ENCODE measurements at regions not wholly inside any gene's neighbourhood (a gene's known extent, or its start where the extent isn't known, plus 50 kb on each side); places are given as distances from the start of the nearest gene placed in this dataset.

DNA sequence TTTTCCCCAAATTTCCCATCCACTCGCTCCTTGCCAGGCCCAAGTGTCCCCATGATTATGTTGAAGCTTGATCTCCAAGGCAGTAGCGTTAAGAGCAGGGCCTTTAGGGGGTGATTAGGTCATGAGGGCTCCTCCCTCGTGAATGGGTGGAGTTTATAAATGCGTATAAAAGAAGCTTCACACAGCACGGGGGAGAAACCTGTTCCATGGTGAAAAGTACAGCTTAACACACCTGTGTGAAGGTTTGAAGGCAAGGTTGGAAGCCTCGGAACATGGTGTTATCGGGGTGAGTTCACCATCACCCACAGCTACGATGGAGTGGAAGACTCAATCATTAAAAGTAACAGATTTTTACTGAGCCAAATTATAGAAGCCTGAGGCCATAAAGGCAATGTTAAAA is 137.4 kb upstream of the ALKAL2 start:
- ATAC-seq: peak; percentile 42

GRCh38 chr2:424306-425171 is 136.6 kb upstream of the ALKAL2 start:
- peak; percentile 68 for ATAC-seq

DNA sequence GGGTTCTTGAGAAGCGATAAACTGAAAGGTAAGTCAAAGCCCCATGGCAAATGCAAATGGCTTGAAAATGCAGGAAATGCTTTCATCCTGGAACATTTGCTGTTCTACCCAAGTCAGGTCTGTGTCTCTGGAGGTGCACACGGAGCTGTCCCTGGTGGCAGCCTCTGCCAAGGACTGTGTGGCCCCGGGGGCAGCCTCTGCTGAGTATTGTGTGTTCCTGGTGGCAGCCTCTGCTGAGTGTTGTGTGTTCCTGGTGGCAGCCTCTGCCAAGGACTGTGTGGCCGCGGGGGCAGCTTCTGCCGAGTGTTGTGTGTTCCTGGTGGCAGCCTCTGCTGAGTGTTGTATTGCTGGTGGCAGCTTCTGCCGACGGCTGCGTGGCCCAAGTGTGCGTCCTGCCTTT is 135.6 kb upstream of the ALKAL2 start:
- peak; percentile 38 for ATAC-seq

GRCh38 chr2:422676-423435 is 135.0 kb upstream of the ALKAL2 start:
- no peak for ATAC-seq

- ATAC-seq: no peak
Measured at GRCh38 chr2:421406-421805, 133.5 kb upstream of the ALKAL2 start.

GRCh38 chr2:419687-420317 is 131.9 kb upstream of the ALKAL2 start:
- no peak for ATAC-seq

DNA sequence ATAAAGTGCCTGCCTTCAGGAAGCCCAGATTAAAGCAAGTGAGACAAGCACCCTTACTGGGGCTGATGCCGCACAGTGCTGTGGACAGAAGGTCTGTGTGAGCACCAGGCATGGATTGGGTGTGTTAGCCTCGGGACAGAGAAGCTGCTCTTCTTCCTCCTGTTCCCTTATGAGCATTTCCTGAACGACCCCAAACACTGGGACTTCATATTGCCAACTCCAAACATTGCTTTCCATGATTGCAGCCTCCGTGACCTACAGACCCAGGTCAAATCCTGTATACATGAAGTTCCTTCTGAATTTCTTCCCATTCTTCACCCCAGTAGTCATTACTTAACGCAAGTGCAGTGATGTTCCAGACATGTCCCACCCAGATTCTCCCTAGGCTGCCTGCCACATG is 129.8 kb upstream of the ALKAL2 start:
- ATAC-seq: no peak

DNA sequence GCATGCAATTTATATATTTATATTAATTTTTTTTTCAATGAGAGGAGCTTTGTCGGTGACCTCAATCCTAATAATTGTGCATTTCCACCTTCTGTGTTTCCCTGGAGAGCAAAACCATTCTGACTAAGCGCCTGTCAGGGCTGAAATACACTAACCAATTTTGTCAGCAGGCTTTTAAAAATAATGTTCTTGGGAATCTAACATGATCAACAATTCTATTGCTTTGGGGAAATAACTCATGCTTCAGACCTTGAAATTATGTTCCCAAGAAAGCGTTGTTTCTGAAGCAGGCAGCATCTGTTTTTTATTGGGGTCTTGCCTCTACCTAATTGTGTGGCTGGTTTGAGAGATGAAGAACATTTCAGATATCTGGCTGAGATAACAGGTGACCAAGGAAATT is 129.1 kb upstream of the ALKAL2 start:
- ATAC-seq: no peak

GRCh38 chr2:415986-416610 is 128.2 kb upstream of the ALKAL2 start:
- ATAC-seq: no peak

GRCh38 chr2:409523-409922 is 121.6 kb upstream of the ALKAL2 start:
- no peak for ATAC-seq

DNA sequence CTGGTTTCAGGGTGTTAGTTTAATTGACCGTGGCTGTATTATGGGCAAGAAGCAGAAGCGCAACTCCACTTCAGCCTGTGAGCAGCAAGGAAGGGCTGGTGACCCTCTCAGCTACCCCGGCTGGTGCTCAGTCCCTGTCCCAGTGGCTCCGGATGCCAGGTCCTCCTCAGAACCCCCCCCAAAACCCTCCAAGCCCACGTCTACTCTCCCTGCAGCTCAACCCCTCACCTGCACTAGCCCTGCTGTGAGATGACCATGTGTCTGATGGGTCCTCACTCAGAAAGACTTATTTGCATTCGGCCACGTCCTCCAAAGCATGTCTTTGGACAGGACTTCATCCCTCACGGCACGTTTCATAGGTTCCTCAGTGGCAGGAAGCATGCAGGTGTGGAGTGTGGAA is 119.7 kb upstream of the ALKAL2 start:
- no peak for ATAC-seq

DNA sequence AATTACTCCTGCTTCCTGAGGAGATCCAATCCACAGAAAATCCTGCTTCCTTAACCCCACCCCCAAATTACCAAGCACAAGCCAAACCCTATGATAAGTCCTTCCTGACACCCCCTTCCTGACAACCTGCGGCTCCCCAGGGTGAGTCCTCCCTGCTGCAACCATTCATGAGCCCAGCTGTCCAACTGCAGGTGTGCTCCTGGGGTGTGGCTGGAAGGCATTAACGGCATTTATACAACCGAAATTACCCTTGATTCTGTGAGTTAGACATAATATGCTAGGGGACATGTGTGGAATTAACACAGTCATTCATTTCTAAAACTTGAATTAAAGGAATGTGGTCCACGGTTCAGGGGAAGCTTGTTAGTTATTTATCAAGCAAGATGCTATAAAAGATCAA is 119.0 kb upstream of the ALKAL2 start:
- no peak for ATAC-seq

- no peak for ATAC-seq
Measured at GRCh38 chr2:406231-406630, 118.3 kb upstream of the ALKAL2 start.

DNA sequence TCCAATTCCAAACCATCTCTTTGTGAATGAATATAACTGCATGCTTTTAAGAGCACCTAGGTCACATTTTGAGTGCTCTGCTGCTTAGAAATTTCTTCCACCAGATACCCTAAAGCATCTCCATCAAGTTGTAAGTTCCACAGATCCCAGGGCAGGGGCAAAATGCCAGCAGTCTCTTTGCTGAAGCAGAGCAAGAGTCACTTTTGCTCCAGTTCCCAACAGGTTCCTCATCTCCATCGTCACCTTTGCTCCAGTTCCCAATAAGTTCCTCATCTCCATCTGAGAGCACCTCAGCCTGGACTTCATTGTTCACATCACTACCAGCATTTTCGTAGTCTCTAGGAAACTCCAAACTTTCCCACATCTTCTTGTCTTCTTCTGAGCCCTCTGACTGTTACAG is 116.7 kb upstream of the ALKAL2 start:
- ATAC-seq: no peak

DNA sequence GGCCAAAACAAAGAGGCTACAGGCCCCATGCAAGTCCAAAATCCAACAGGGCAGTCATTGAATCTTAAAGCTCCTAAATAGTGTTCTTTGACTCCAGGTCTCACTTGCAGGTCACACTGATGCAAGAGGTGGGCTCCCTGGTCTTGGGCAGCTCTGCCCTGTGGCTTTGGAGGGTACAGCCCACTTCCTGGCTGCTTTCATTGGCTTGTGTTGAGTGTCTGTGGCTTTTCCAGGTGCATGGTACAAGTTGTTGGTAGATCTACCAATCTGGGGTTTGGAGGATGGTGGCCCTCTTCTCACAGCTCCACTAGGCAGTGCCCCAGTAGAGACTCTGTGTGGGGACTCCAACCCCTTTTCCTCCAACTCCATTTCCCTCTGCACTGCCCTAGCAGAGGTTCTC is 115.8 kb upstream of the ALKAL2 start:
- no peak for ATAC-seq

GRCh38 chr2:402721-403120 is 114.8 kb upstream of the ALKAL2 start:
- ATAC-seq: no peak

GRCh38 chr2:402206-402605 is 114.3 kb upstream of the ALKAL2 start:
- ATAC-seq: no peak

DNA sequence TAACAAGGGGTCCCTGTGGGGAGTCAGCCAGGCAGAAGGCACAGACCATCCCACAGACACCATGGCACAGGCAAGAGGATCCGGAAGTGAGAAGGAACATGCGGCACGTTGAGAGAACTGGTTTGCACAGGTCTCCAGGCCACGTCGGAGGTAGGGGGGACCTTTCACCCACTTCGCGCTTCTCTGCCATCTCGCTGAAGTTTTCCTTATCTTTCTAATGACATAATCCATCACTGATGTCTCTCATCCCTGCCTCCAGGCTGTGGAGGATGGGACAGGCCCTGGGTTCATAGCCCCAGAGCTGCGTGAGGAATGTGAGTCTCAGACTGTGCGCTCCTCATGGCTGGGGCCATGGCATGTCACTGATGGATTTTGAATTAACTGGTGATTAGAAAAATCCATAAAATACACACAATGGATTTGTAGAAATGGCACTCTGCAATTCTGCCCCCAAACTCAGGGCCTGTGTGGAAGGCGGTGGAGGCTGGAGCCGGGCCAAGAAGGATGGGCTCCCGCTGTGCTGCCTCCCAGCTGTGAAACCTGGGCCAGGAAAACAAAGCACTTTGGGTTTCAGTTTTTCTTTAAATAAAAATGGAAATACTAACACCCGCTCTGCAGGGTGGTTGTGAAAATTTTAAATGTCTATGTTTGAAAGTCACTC is 113.3 kb upstream of the ALKAL2 start:
- no peak for ATAC-seq

GRCh38 chr2:397926-398325 is 110.0 kb upstream of the ALKAL2 start:
- no peak for ATAC-seq

- no peak for ATAC-seq
Measured at GRCh38 chr2:397521-397920, 109.6 kb upstream of the ALKAL2 start.

DNA sequence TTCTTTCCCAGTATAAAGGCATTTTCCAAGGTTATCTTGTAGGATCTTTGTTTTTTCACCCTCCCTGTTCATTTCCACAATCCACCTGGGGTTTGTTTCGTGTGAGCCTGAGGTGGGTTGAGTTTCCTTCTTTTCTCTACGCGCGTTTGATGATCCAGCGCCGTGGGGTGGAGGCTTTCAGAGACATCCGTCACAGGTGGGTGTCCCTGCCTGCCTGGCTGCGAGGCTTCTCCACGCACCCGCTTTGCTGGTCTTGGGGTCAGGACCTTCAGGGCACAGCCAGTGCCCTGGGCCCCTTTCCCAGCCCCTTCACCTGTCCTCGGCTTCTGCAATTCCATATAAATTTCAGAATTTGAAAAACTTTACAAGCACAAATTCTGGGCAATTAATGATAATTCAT is 109.0 kb upstream of the ALKAL2 start:
- no peak for ATAC-seq

- no peak for ATAC-seq
Measured at GRCh38 chr2:395886-396285, 108.0 kb upstream of the ALKAL2 start.

All from esophagus mucosa (tissue), 1 donor.